Calu3 (cell line): ENCODE measurements at regions not wholly inside any gene's neighbourhood (a gene's known extent, or its start where the extent isn't known, plus 50 kb on each side); places are given as distances from the start of the nearest gene placed in this dataset.

ENCODE experiments used
- BruUV-seq: library from RNA; stranded (reverse); fragments of 400-500 nt; replicated peaks from 2 replicates; lab custom pipeline; 2021; lab: Mats Ljungman, UMichigan
- CTCF ChIA-PET: fragments of 300-600 bp; sonication (Branson Sonifier 250); formaldehyde crosslinking; loops from one replicate; lab custom pipeline; 2022; ENCODE audit warnings: antibody characterized with exemption; lab: Charles Lee
- DNase-seq: peaks from one replicate; pipeline ENCODE4 v3.0.0; 2022
- H3K27ac Mint-ChIP-seq: one replicate; pipeline ENCODE4 v1.8.0; 2022; ENCODE audit warnings: mixed read lengths; ENCODE audit not compliant: unreplicated experiment
- H3K27me3 Mint-ChIP-seq: one replicate; pipeline ENCODE4 v1.8.0; 2022; ENCODE audit warnings: mixed read lengths; ENCODE audit not compliant: unreplicated experiment
- H3K36me3 Mint-ChIP-seq: one replicate; pipeline ENCODE4 v1.8.0; 2022; ENCODE audit warnings: mild to moderate bottlenecking, moderate library complexity, mixed read lengths; ENCODE audit not compliant: insufficient read depth, unreplicated experiment
- H3K4me1 Mint-ChIP-seq: one replicate; pipeline ENCODE4 v1.8.0; 2022; ENCODE audit warnings: mild to moderate bottlenecking, low read depth, mixed read lengths; ENCODE audit not compliant: unreplicated experiment
- H3K4me3 Mint-ChIP-seq: one replicate; pipeline ENCODE4 v1.8.0; 2022; ENCODE audit warnings: mild to moderate bottlenecking, low read depth, moderate library complexity, mixed read lengths; ENCODE audit not compliant: unreplicated experiment
- H3K9me3 Mint-ChIP-seq: one replicate; pipeline ENCODE4 v1.8.0; 2022; ENCODE audit warnings: low read depth, mixed read lengths; ENCODE audit not compliant: unreplicated experiment
- CTCF ChIP-seq: fragments of 200-600 bp; IDR thresholded peaks from one replicate; pipeline ENCODE4 v1.8.0; 2022; ENCODE audit warnings: antibody characterized with exemption; ENCODE audit not compliant: unreplicated experiment
- intact Hi-C: fragments of 100-400 bp; cut with micrococcal nuclease; formaldehyde crosslinking; loops from one replicate; pipeline ENCODE4 v1.10.0; 2022; ENCODE audit not compliant: unreplicated experiment

GRCh38 chr3:107241217-107241616, 136.0 kb upstream of the CCDC54 start:
- CTCF ChIA-PET: interaction anchor here (1.6 kb wide), 1 partner anchor 25 kb away, joined by 4 read pairs; no protein-coding TSS in a partner anchor

GRCh38 chr3:107242579-107242978, 134.7 kb upstream of the CCDC54 start:
- no peak overlapping the region for H3K4me3 Mint-ChIP-seq
- no peaks in the 10 kb centered on the region for H3K9me3 Mint-ChIP-seq
- DNase-seq: no peak
- CTCF ChIA-PET: no interaction called here
- TF ChIP-seq CTCF: no peak
- no peaks in the 10 kb centered on the region for H3K27me3 Mint-ChIP-seq
- no peak overlapping the region for H3K27ac Mint-ChIP-seq
- no peaks in the 10 kb centered on the region for H3K4me1 Mint-ChIP-seq
- H3K36me3 Mint-ChIP-seq: peaks cover 13% of the 10 kb centered on the region
- BruUV-seq: no TSS peak
- intact Hi-C loops: no loop called here

More at GRCh38 chr3:107241217-107241616, 136.0 kb upstream of the CCDC54 start:
- intact Hi-C loops: no loop called here
- peak; percentile 63 for DNase-seq
- Mint-ChIP-seq H3K27me3 (no peaks in the 10 kb centered on the region), H3K9me3 (no peaks in the 10 kb centered on the region), H3K4me1 (no peaks in the 10 kb centered on the region), H3K4me3 (peak overlapping the region; percentile 82), H3K36me3 (peaks cover 13% of the 10 kb centered on the region), H3K27ac (peak overlapping the region; percentile 40)
- no TSS peak for BruUV-seq
- TF ChIP-seq CTCF: no peak

GRCh38 chr3:107247116-107247515, 130.1 kb upstream of the CCDC54 start:
- no peak for DNase-seq
- Mint-ChIP-seq H3K4me3 (no peak overlapping the region), H3K36me3 (no peaks in the 10 kb centered on the region), H3K9me3 (no peaks in the 10 kb centered on the region), H3K27me3 (no peaks in the 10 kb centered on the region), H3K4me1 (no peaks in the 10 kb centered on the region), H3K27ac (no peak overlapping the region)
- CTCF ChIA-PET: no interaction called here
- TF ChIP-seq CTCF: no peak
- intact Hi-C loops: no loop called here
- BruUV-seq: no TSS peak

GRCh38 chr3:107249132-107249531, 128.1 kb upstream of the CCDC54 start:
- Mint-ChIP-seq H3K27ac (no peak overlapping the region), H3K4me3 (no peak overlapping the region), H3K27me3 (no peaks in the 10 kb centered on the region), H3K4me1 (no peaks in the 10 kb centered on the region), H3K36me3 (no peaks in the 10 kb centered on the region), H3K9me3 (no peaks in the 10 kb centered on the region)
- intact Hi-C loops: no loop called here
- BruUV-seq: no TSS peak
- no peak for TF ChIP-seq CTCF
- no peak for DNase-seq
- CTCF ChIA-PET: no interaction called here
